Activated naive CD4-positive, alpha-beta T cell treated with anti-CD3 and anti-CD28 coated beads for 36 hours (primary cell): ENCODE measurements at regions not wholly inside any gene's neighbourhood (a gene's known extent, or its start where the extent isn't known, plus 50 kb on each side); places are given as distances from the start of the nearest gene placed in this dataset.

ENCODE experiments used
- CTCF ChIA-PET: fragments of 350-600 bp; sonication (Branson Sonifier 250); formaldehyde crosslinking; loops from one replicate; lab custom pipeline; 2021; ENCODE audit warnings: antibody characterized with exemption; lab: Charles Lee
- DNase-seq: peaks from one replicate; pipeline ENCODE4 v3.0.0-alpha.2; 2020
- H3K27ac Mint-ChIP-seq: one replicate; pipeline ENCODE4 v1.8.0; 2021; ENCODE audit warnings: mild to moderate bottlenecking, mixed read lengths
- H3K27me3 Mint-ChIP-seq: one replicate; pipeline ENCODE4 v1.8.0; 2021; ENCODE audit warnings: low read depth, mixed read lengths
- H3K36me3 Mint-ChIP-seq: one replicate; pipeline ENCODE4 v1.8.0; 2021; ENCODE audit warnings: low read depth, mixed read lengths
- H3K4me1 Mint-ChIP-seq: one replicate; pipeline ENCODE4 v1.8.0; 2021; ENCODE audit warnings: low read depth, mixed read lengths
- H3K4me3 Mint-ChIP-seq: one replicate; pipeline ENCODE4 v1.8.0; 2021; ENCODE audit warnings: mild to moderate bottlenecking, moderate library complexity, mixed read lengths
- H3K9me3 Mint-ChIP-seq: one replicate; pipeline ENCODE4 v1.8.0; 2021; ENCODE audit warnings: mixed read lengths
- intact Hi-C: fragments of 100-400 bp; cut with micrococcal nuclease; formaldehyde crosslinking; loops from one replicate; pipeline ENCODE4 v1.15.1; 2023

GRCh38 chr4:111864066-111864465, 281.2 kb upstream of the FAM241A start:
- intact Hi-C loops, result no loop called here
- H3K4me1 Mint-ChIP-seq, result no peaks in the 10 kb centered on the region
- CTCF ChIA-PET, result interaction anchor here (1.5 kb wide), 1 partner anchor 10 kb away, joined by 5 read pairs; no protein-coding TSS in a partner anchor
- no peak for DNase-seq
- H3K27me3 Mint-ChIP-seq, result no peaks in the 10 kb centered on the region
- peaks cover 1% of the 10 kb centered on the region for H3K36me3 Mint-ChIP-seq
- no peak overlapping the region for H3K4me3 Mint-ChIP-seq
- no peak overlapping the region for H3K27ac Mint-ChIP-seq
- H3K9me3 Mint-ChIP-seq, result peaks cover 2% of the 10 kb centered on the region

- Mint-ChIP-seq H3K9me3 (peaks cover 2% of the 10 kb centered on the region), H3K4me3 (no peak overlapping the region), H3K27me3 (no peaks in the 10 kb centered on the region), H3K27ac (no peak overlapping the region), H3K36me3 (no peaks in the 10 kb centered on the region), H3K4me1 (no peaks in the 10 kb centered on the region)
- CTCF ChIA-PET, result no interaction called here
- no peak for DNase-seq
- intact Hi-C loops, result no loop called here
Measured at GRCh38 chr4:111869339-111869738, 275.9 kb upstream of the FAM241A start.

- Mint-ChIP-seq H3K4me3 (no peak overlapping the region), H3K27ac (no peak overlapping the region), H3K27me3 (no peaks in the 10 kb centered on the region), H3K4me1 (no peaks in the 10 kb centered on the region), H3K9me3 (no peaks in the 10 kb centered on the region), H3K36me3 (no peaks in the 10 kb centered on the region)
- no peak for DNase-seq
- intact Hi-C loops, result no loop called here
- CTCF ChIA-PET, result no interaction called here
Measured at GRCh38 chr4:111871802-111872201, 273.5 kb upstream of the FAM241A start.

GRCh38 chr4:111873801-111874200, 271.5 kb upstream of the FAM241A start:
- intact Hi-C loops, result no loop called here
- H3K9me3 Mint-ChIP-seq, result no peaks in the 10 kb centered on the region
- H3K27me3 Mint-ChIP-seq, result no peaks in the 10 kb centered on the region
- DNase-seq, result no peak
- no peaks in the 10 kb centered on the region for H3K4me1 Mint-ChIP-seq
- H3K27ac Mint-ChIP-seq, result no peak overlapping the region
- CTCF ChIA-PET, result no interaction called here
- H3K4me3 Mint-ChIP-seq, result no peak overlapping the region
- no peaks in the 10 kb centered on the region for H3K36me3 Mint-ChIP-seq

GRCh38 chr4:111879539-111879938, 265.7 kb upstream of the FAM241A start:
- CTCF ChIA-PET, result no interaction called here
- Mint-ChIP-seq H3K4me3 (no peak overlapping the region), H3K27ac (no peak overlapping the region), H3K36me3 (no peaks in the 10 kb centered on the region), H3K27me3 (no peaks in the 10 kb centered on the region), H3K9me3 (no peaks in the 10 kb centered on the region), H3K4me1 (no peaks in the 10 kb centered on the region)
- intact Hi-C loops, result no loop called here
- DNase-seq, result no peak

GRCh38 chr4:111880116-111880515, 265.1 kb upstream of the FAM241A start:
- no peak for DNase-seq
- CTCF ChIA-PET, result no interaction called here
- no peaks in the 10 kb centered on the region for H3K36me3 Mint-ChIP-seq
- H3K9me3 Mint-ChIP-seq, result no peaks in the 10 kb centered on the region
- no peak overlapping the region for H3K4me3 Mint-ChIP-seq
- H3K27ac Mint-ChIP-seq, result no peak overlapping the region
- H3K27me3 Mint-ChIP-seq, result no peaks in the 10 kb centered on the region
- intact Hi-C loops, result no loop called here
- no peaks in the 10 kb centered on the region for H3K4me1 Mint-ChIP-seq

- DNase-seq, result no peak
- intact Hi-C loops, result no loop called here
Measured at GRCh38 chr4:111883557-111883999, 261.7 kb upstream of the FAM241A start.

GRCh38 chr4:111890412-111890811, 254.8 kb upstream of the FAM241A start:
- Mint-ChIP-seq H3K4me1 (no peaks in the 10 kb centered on the region), H3K27me3 (no peaks in the 10 kb centered on the region), H3K9me3 (peaks cover 2% of the 10 kb centered on the region), H3K36me3 (no peaks in the 10 kb centered on the region), H3K27ac (no peak overlapping the region), H3K4me3 (no peak overlapping the region)
- intact Hi-C loops, result loop anchor here (10.0 kb wide), 1 partner anchor 556 kb away; no protein-coding TSS in a partner anchor
- DNase-seq, result no peak
- CTCF ChIA-PET, result no interaction called here

More at GRCh38 chr4:111883557-111883999, 261.7 kb upstream of the FAM241A start:
- H3K27ac Mint-ChIP-seq, result no peak overlapping the region
- no peaks in the 10 kb centered on the region for H3K36me3 Mint-ChIP-seq
- H3K9me3 Mint-ChIP-seq, result no peaks in the 10 kb centered on the region
- H3K4me1 Mint-ChIP-seq, result no peaks in the 10 kb centered on the region
- no peaks in the 10 kb centered on the region for H3K27me3 Mint-ChIP-seq
- CTCF ChIA-PET, result no interaction called here
- H3K4me3 Mint-ChIP-seq, result no peak overlapping the region

GRCh38 chr4:111905511-111905910, 239.7 kb upstream of the FAM241A start:
- H3K9me3 Mint-ChIP-seq, result no peaks in the 10 kb centered on the region
- no peak overlapping the region for H3K27ac Mint-ChIP-seq
- no peaks in the 10 kb centered on the region for H3K27me3 Mint-ChIP-seq
- no peak overlapping the region for H3K4me3 Mint-ChIP-seq
- no peaks in the 10 kb centered on the region for H3K4me1 Mint-ChIP-seq
- intact Hi-C loops, result no loop called here
- CTCF ChIA-PET, result no interaction called here
- H3K36me3 Mint-ChIP-seq, result no peaks in the 10 kb centered on the region
- DNase-seq, result no peak

- Mint-ChIP-seq H3K4me1 (no peaks in the 10 kb centered on the region), H3K9me3 (no peaks in the 10 kb centered on the region), H3K27ac (no peak overlapping the region), H3K36me3 (no peaks in the 10 kb centered on the region), H3K27me3 (peaks cover 3% of the 10 kb centered on the region), H3K4me3 (no peak overlapping the region)
- intact Hi-C loops, result no loop called here
- CTCF ChIA-PET, result no interaction called here
- DNase-seq, result no peak
Measured at GRCh38 chr4:111919639-111920038, 225.6 kb upstream of the FAM241A start.

GRCh38 chr4:111921714-111922113, 223.5 kb upstream of the FAM241A start:
- no peaks in the 10 kb centered on the region for H3K4me1 Mint-ChIP-seq
- no peaks in the 10 kb centered on the region for H3K36me3 Mint-ChIP-seq
- CTCF ChIA-PET, result no interaction called here
- no peak overlapping the region for H3K4me3 Mint-ChIP-seq
- no peaks in the 10 kb centered on the region for H3K9me3 Mint-ChIP-seq
- intact Hi-C loops, result no loop called here
- no peak for DNase-seq
- H3K27ac Mint-ChIP-seq, result no peak overlapping the region
- peaks cover 3% of the 10 kb centered on the region for H3K27me3 Mint-ChIP-seq

GRCh38 chr4:111923786-111924185, 221.5 kb upstream of the FAM241A start:
- Mint-ChIP-seq H3K4me3 (no peak overlapping the region), H3K36me3 (no peaks in the 10 kb centered on the region), H3K4me1 (no peaks in the 10 kb centered on the region), H3K27ac (no peak overlapping the region), H3K9me3 (no peaks in the 10 kb centered on the region), H3K27me3 (peaks cover 13% of the 10 kb centered on the region)
- CTCF ChIA-PET, result no interaction called here
- no peak for DNase-seq
- intact Hi-C loops, result no loop called here

- Mint-ChIP-seq H3K4me1 (no peaks in the 10 kb centered on the region), H3K27me3 (peaks cover 15% of the 10 kb centered on the region), H3K4me3 (no peak overlapping the region), H3K27ac (no peak overlapping the region), H3K36me3 (no peaks in the 10 kb centered on the region), H3K9me3 (no peaks in the 10 kb centered on the region)
- intact Hi-C loops, result no loop called here
- CTCF ChIA-PET, result no interaction called here
- no peak for DNase-seq
Measured at GRCh38 chr4:111924696-111925095, 220.6 kb upstream of the FAM241A start.

GRCh38 chr4:111930659-111931058, 214.6 kb upstream of the FAM241A start:
- no peak for DNase-seq
- H3K27me3 Mint-ChIP-seq, result peaks cover 15% of the 10 kb centered on the region
- no peak overlapping the region for H3K4me3 Mint-ChIP-seq
- H3K36me3 Mint-ChIP-seq, result no peaks in the 10 kb centered on the region
- CTCF ChIA-PET, result no interaction called here
- intact Hi-C loops, result no loop called here
- no peaks in the 10 kb centered on the region for H3K9me3 Mint-ChIP-seq
- no peaks in the 10 kb centered on the region for H3K4me1 Mint-ChIP-seq
- no peak overlapping the region for H3K27ac Mint-ChIP-seq
